HepG2 (cell line): ENCODE measurements at regions not wholly inside any gene's neighbourhood (a gene's known extent, or its start where the extent isn't known, plus 50 kb on each side); places are given as distances from the start of the nearest gene placed in this dataset.

Experiments used
- ATAC-seq: fragments of 200-7000 bp; cut with Tn5 transposase; 3 replicates; pipeline ENCODE4 v1.9.1; 2020; ENCODE audit warnings: mild to moderate bottlenecking, moderate library complexity
- BruUV-seq: library from RNA; stranded (reverse); fragments of 400-500 nt; replicated peaks from 2 replicates; lab custom pipeline; 2021; lab: Mats Ljungman, UMichigan
- CTCF ChIA-PET: fragments of 300-600 bp; formaldehyde crosslinking; extraction: SDS; loops from one replicate; lab custom pipeline; 2021; ENCODE audit warnings: low total read pairs, inconsistent platforms, low intra/inter-chr PET ratio; lab: Yijun Ruan, JAX
- POLR2A ChIA-PET: fragments of 350-600 bp; sonication (Branson Sonifier 250); formaldehyde crosslinking; loops from one replicate; lab custom pipeline; 2020; ENCODE audit warnings: antibody characterized with exemption, inconsistent platforms; lab: Yijun Ruan, JAX
- DNase-seq: peaks from one replicate; pipeline ENCODE4 v3.0.0-alpha.2; 2015; ENCODE audit warnings: low spot score
- FAIRE-seq: peaks from 3 replicates; lab custom pipeline; 2011; peaks lifted over from hg19 to GRCh38; lab: Jason Lieb, UNC
- H2AFZ ChIP-seq: one replicate; pipeline ENCODE4 v1.6.1; 2011; ENCODE audit warnings: low read length, inconsistent platforms
- H3K27ac ChIP-seq: fragments of 300-600 bp; 3 replicates; pipeline ENCODE4 v1.8.0; 2011; ENCODE audit warnings: mixed run types, mild to moderate bottlenecking, mixed read lengths, low read length, inconsistent platforms; ENCODE audit not compliant: insufficient read depth; ENCODE audit errors: extremely low read length
- H3K27me3 ChIP-seq, 2 experiments: fragments of 200-600 bp in 1 of 2; 2 replicates in 1 of 2; 3 replicates in 1 of 2; pipeline versions ENCODE4 v1.6.0 to v1.8.0; 2011; ENCODE audit warnings: low read length in 2 of 2, mild to moderate bottlenecking in 2 of 2, moderate library complexity in 2 of 2, inconsistent platforms in 1 of 2; ENCODE audit not compliant: insufficient read depth in 2 of 2, control insufficient read depth in 1 of 2
- H3K36me3 ChIP-seq, 2 experiments: fragments of 200-600 bp in 1 of 2; replicated peaks in 1 of 2; 2 replicates in 1 of 2; 3 replicates in 1 of 2; pipeline versions ENCODE4 v1.5.1 to v1.8.0; 2011; ENCODE audit warnings: low read length in 2 of 2, inconsistent platforms in 1 of 2; ENCODE audit not compliant: insufficient read depth in 2 of 2, control insufficient read depth in 1 of 2
- H3K4me1 ChIP-seq: 2 replicates; pipeline ENCODE4 v1.5.1; 2012; ENCODE audit warnings: low read length, inconsistent platforms; ENCODE audit not compliant: insufficient read depth
- H3K4me2 ChIP-seq: 2 replicates; pipeline ENCODE4 v1.6.0; 2011; ENCODE audit warnings: low read depth, low read length, inconsistent platforms
- H3K4me3 ChIP-seq, 3 experiments: fragments of 200-600 bp in 1 of 3; sonication (generic), shearing (Covaris generic) in 1 of 3; replicated peaks in 1 of 3; 2 replicates each; pipeline ENCODE4 v1.5.1; 2011 to 2016; ENCODE audit warnings: low read length in 3 of 3, inconsistent platforms in 2 of 3, low read depth in 2 of 3, mild to moderate bottlenecking in 2 of 3, control low read depth in 1 of 3, mixed read lengths in 1 of 3; ENCODE audit not compliant: insufficient read depth in 1 of 3
- H3K79me2 ChIP-seq: one replicate; pipeline ENCODE4 v1.6.1; 2011; ENCODE audit warnings: low read length, inconsistent platforms; ENCODE audit not compliant: insufficient read depth
- H3K9ac ChIP-seq: 2 replicates; pipeline ENCODE4 v1.6.0; 2011; ENCODE audit warnings: mild to moderate bottlenecking, low read depth, low read length, inconsistent platforms; ENCODE audit not compliant: insufficient read depth
- H3K9me3 ChIP-seq: 2 replicates; pipeline ENCODE4 v1.5.1; 2012; ENCODE audit warnings: mild to moderate bottlenecking, low read length
- H4K20me1 ChIP-seq: 2 replicates; pipeline ENCODE4 v1.6.0; 2011; ENCODE audit warnings: inconsistent platforms, mild to moderate bottlenecking, low read length, moderate library complexity; ENCODE audit not compliant: insufficient read depth
- BCL3 ChIP-seq: sonication (generic); formaldehyde crosslinking; IDR thresholded peaks from 2 replicates; pipeline ENCODE4 v1.5.1; 2020; ENCODE audit warnings: mild to moderate bottlenecking, missing genetic modification reagents, moderate library complexity
- GPBP1L1 ChIP-seq: sonication (generic); formaldehyde crosslinking; IDR thresholded peaks from 2 replicates; pipeline ENCODE4 v1.5.0; 2020; ENCODE audit warnings: mild to moderate bottlenecking, missing genetic modification reagents
- ZNF260 ChIP-seq: sonication (generic); formaldehyde crosslinking; IDR thresholded peaks from 2 replicates; pipeline ENCODE4 v1.4.0; 2020; ENCODE audit warnings: missing genetic modification reagents, low read depth, mild to moderate bottlenecking, borderline replicate concordance
- WGBS: methylation state at CpG from one replicate; pipeline ENCODE4 v1.1.6; 2017; ENCODE audit warnings: low lambda C conversion rate; 5-methylcytosine and 5-hydroxymethylcytosine counted together
- in situ Hi-C: cut with HindIII; loops from 2 replicates; pipeline ENCODE4 v1.10.0; 2017; ENCODE audit warnings: low pct_unique_long_range_greater_than_20kb; ENCODE audit not compliant: extremely low pct_ligation_motif_present
- intact Hi-C: fragments of 100-400 bp; cut with micrococcal nuclease; formaldehyde crosslinking; loops from one replicate; pipeline ENCODE4 v1.10.0; 2022; ENCODE audit not compliant: unreplicated experiment

- intact Hi-C loops: no loop called here
Observed at GRCh38 chr17:55605705-55606487, 94.6 kb upstream of the SMIM36 start.

More at GRCh38 chr17:55605705-55606487, 94.6 kb upstream of the SMIM36 start:
- WGBS: 14% methylated on average over 4 of the region's 4 CpGs
- DNase-seq: no peak
- no TSS peak for BruUV-seq
- H3K9me3 ChIP-seq: no peaks in the 10 kb centered on the region
- H3K27ac ChIP-seq: no peak overlapping the region
- H3K4me2 ChIP-seq: no peak overlapping the region
- no peaks in the 10 kb centered on the region for H3K27me3 ChIP-seq
- no peak for TF ChIP-seq GPBP1L1
- no peak for TF ChIP-seq BCL3
- no peak for TF ChIP-seq ZNF260 (CRISPR knock-in tag)
- no peaks in the 10 kb centered on the region for H3K79me2 ChIP-seq
- CTCF ChIA-PET: no interaction called here
- H3K36me3 ChIP-seq: no peaks in the 10 kb centered on the region
- FAIRE-seq: no peak
- ATAC-seq: no peak
- no peaks in the 10 kb centered on the region for H3K4me1 ChIP-seq
- H3K9ac ChIP-seq: no peak overlapping the region
- POLR2A ChIA-PET: no interaction called here
- no peak overlapping the region for H3K4me3 ChIP-seq
- H2AFZ ChIP-seq: no peak overlapping the region
- H4K20me1 ChIP-seq: no peaks in the 10 kb centered on the region
- in situ Hi-C loops: no loop called here
